OCI-LY7 (cell line): ENCODE measurements at regions not wholly inside any gene's neighbourhood (a gene's known extent, or its start where the extent isn't known, plus 50 kb on each side); places are given as distances from the start of the nearest gene placed in this dataset.

Experiments
- BruUV-seq: library from RNA; stranded (reverse); fragments of 400-500 nt; replicated peaks from 2 replicates; lab custom pipeline; 2021; lab: Mats Ljungman, UMichigan
- CTCF ChIA-PET: fragments of 300-600 bp; sonication (Branson Sonifier 250); formaldehyde crosslinking; loops from one replicate; lab custom pipeline; 2022; ENCODE audit warnings: antibody characterized with exemption; ENCODE audit not compliant: unreplicated experiment; lab: Charles Lee
- POLR2A ChIA-PET: fragments of 300-600 bp; sonication (Branson Sonifier 250); formaldehyde crosslinking; loops from one replicate; lab custom pipeline; 2022; ENCODE audit warnings: antibody characterized with exemption; lab: Charles Lee
- DNase-seq: peaks from one replicate; pipeline ENCODE4 v3.0.0-alpha.2; 2015; ENCODE audit warnings: low spot score
- H2AFZ ChIP-seq: fragments of 200-600 bp; sonication (generic), shearing (Covaris generic); 2 replicates; pipeline ENCODE4 v1.6.1; 2014; ENCODE audit warnings: mild to moderate bottlenecking, antibody characterized with exemption, low read length, moderate library complexity
- H3K27ac ChIP-seq: fragments of 200-600 bp; sonication (generic); 2 replicates; pipeline ENCODE4 v1.5.1; 2014; ENCODE audit warnings: mixed run types, low read depth, mild to moderate bottlenecking, moderate library complexity, low read length, inconsistent platforms; ENCODE audit not compliant: poor library complexity, severe bottlenecking
- H3K36me3 ChIP-seq: fragments of 200-600 bp; sonication (generic); 2 replicates; pipeline ENCODE4 v1.6.1; 2014; ENCODE audit warnings: mild to moderate bottlenecking, antibody characterized with exemption, low read length, moderate library complexity, mixed read lengths; ENCODE audit not compliant: insufficient read depth
- H3K4me1 ChIP-seq: fragments of 200-600 bp; sonication (generic); 2 replicates; pipeline ENCODE4 v1.5.1; 2014; ENCODE audit warnings: mild to moderate bottlenecking, low read length; ENCODE audit not compliant: insufficient read depth, poor library complexity, severe bottlenecking
- H3K4me2 ChIP-seq: fragments of 200-600 bp; sonication (generic); 2 replicates; pipeline ENCODE4 v1.6.1; 2014; ENCODE audit warnings: mild to moderate bottlenecking, low read length
- H3K4me3 ChIP-seq: fragments of 200-600 bp; sonication (generic); 2 replicates; pipeline ENCODE4 v1.5.1; 2014; ENCODE audit warnings: mild to moderate bottlenecking, low read depth, low read length; ENCODE audit not compliant: poor library complexity, severe bottlenecking
- H3K79me2 ChIP-seq: fragments of 200-600 bp; sonication (generic); 2 replicates; pipeline ENCODE4 v1.6.1; 2016; ENCODE audit warnings: low read depth, mild to moderate bottlenecking, low read length, moderate library complexity, mixed read lengths; ENCODE audit not compliant: insufficient read depth
- H3K9me2 ChIP-seq: fragments of 200-600 bp; sonication (generic); 2 replicates; pipeline ENCODE4 v1.6.1; 2016; ENCODE audit warnings: mild to moderate bottlenecking, low read length, mixed read lengths; ENCODE audit not compliant: insufficient read depth
- H3K9me3 ChIP-seq: fragments of 200-600 bp; sonication (generic); 2 replicates; pipeline ENCODE4 v1.6.1; 2014; ENCODE audit warnings: mild to moderate bottlenecking, mixed run types, low read length, mixed read lengths
- H4K20me1 ChIP-seq: fragments of 200-600 bp; sonication (generic); 2 replicates; pipeline ENCODE4 v1.6.1; 2014; ENCODE audit warnings: mild to moderate bottlenecking, antibody characterized with exemption, low read length, moderate library complexity, mixed read lengths; ENCODE audit not compliant: insufficient read depth
- CTCF ChIP-seq: fragments of 200-600 bp; sonication (generic); conservative IDR thresholded peaks from 2 replicates; pipeline ENCODE4 v1.5.1; 2014; ENCODE audit warnings: mild to moderate bottlenecking, antibody characterized with exemption, low read length, moderate library complexity, mixed read lengths
- EZH2phosphoT487 ChIP-seq: fragments of 200-600 bp; sonication (generic); IDR thresholded peaks from 2 replicates; pipeline ENCODE4 v1.6.1; 2018; ENCODE audit warnings: low read depth, borderline replicate concordance, mild to moderate bottlenecking, mixed run types, antibody characterized with exemption, low read length, moderate library complexity, mixed read lengths
- intact Hi-C: fragments of 100-400 bp; cut with micrococcal nuclease; formaldehyde crosslinking; loops from one replicate; pipeline ENCODE4 v1.10.0; 2022; ENCODE audit not compliant: unreplicated experiment

- H3K4me1 ChIP-seq: no peaks in the 10 kb centered on the region
- intact Hi-C loops: no loop called here
- H3K27ac ChIP-seq: no peak overlapping the region
- H3K4me2 ChIP-seq: no peak overlapping the region
- ChIA-PET POLR2A (interaction anchor here (1.4 kb wide), 1 partner anchor 79 kb away, joined by 5 read pairs; no protein-coding TSS in a partner anchor), CTCF (no interaction called here)
- no peak for TF ChIP-seq EZH2phosphoT487
- TF ChIP-seq CTCF: no peak
- no peaks in the 10 kb centered on the region for H3K9me2 ChIP-seq
- no peaks in the 10 kb centered on the region for H3K9me3 ChIP-seq
- H3K79me2 ChIP-seq: no peaks in the 10 kb centered on the region
- DNase-seq: no peak
- H2AFZ ChIP-seq: no peak overlapping the region
- H4K20me1 ChIP-seq: 0 out of 2 replicates have a peak, but pooled peaks cover 4% of the 10 kb centered on the region
- no TSS peak for BruUV-seq
- H3K36me3 ChIP-seq: no peaks in the 10 kb centered on the region
- no peak overlapping the region for H3K4me3 ChIP-seq
These were observed 56.5 kb upstream of the CCDC28A start for GRCh38 chr6:138716971-138717665.

- H4K20me1 ChIP-seq: 0 out of 2 replicates have a peak, but pooled peaks cover 4% of the 10 kb centered on the region
- no peak overlapping the region for H3K4me2 ChIP-seq
- H2AFZ ChIP-seq: no peak overlapping the region
These were observed 54.4 kb upstream of the CCDC28A start for GRCh38 chr6:138719011-138719635.

More at GRCh38 chr6:138719011-138719635, 54.4 kb upstream of the CCDC28A start:
- BruUV-seq: no TSS peak
- no peaks in the 10 kb centered on the region for H3K9me2 ChIP-seq
- no peaks in the 10 kb centered on the region for H3K9me3 ChIP-seq
- ChIA-PET POLR2A (interaction anchor here (0.6 kb wide), 1 partner anchor 414 kb away, joined by 3 read pairs; no protein-coding TSS in a partner anchor), CTCF (no interaction called here)
- intact Hi-C loops: no loop called here
- no peaks in the 10 kb centered on the region for H3K4me1 ChIP-seq
- H3K36me3 ChIP-seq: no peaks in the 10 kb centered on the region
- H3K27ac ChIP-seq: no peak overlapping the region
- no peak overlapping the region for H3K4me3 ChIP-seq
- no peak for TF ChIP-seq CTCF
- TF ChIP-seq EZH2phosphoT487: no peak
- no peak for DNase-seq
- no peaks in the 10 kb centered on the region for H3K79me2 ChIP-seq
